ENCODE measurements at regions not wholly inside any gene's neighbourhood (a gene's known extent, or its start where the extent isn't known, plus 50 kb on each side); places are given as distances from the start of the nearest gene placed in this dataset.
"Not testable (repeated sequence)": the region's sequence is repeated elsewhere in the genome, so short reads cannot be mapped to it uniquely, and the experiment has no call there.

GRCh38 chr14:106081721-106082120 is 555.3 kb downstream of the TMEM121 start:
- DNase-seq, H3K9me3 Mint-ChIP-seq, H3K4me3 Mint-ChIP-seq, H3K27ac Mint-ChIP-seq, H3K36me3 Mint-ChIP-seq, H3K4me1 Mint-ChIP-seq: not testable (repeated sequence)
- peaks cover 41% of the 10 kb centered on the region for H3K27me3 Mint-ChIP-seq

DNA sequence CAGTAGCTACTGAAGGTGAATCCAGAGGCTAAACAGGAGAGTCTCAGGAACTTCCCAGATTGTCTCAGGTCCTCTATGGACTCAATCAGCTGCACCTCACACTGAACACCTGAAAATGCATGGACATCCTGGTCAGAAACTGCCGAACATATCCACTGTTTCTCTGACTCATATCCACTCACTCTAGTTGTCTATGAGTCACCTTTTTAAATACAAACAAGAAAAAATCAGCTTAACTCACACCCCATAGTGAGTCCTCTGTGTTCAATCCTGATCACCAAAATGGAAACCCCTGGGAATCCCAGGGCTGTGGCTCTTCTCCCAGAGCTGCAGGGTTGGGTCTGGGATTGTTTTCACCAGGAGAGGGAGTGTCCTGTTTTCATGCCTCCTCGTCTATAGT is 556.7 kb downstream of the TMEM121 start:
- H3K27ac Mint-ChIP-seq, result no peak overlapping the region
- H3K27me3 Mint-ChIP-seq, result peaks cover 36% of the 10 kb centered on the region
- H3K9me3 Mint-ChIP-seq, result no peaks in the 10 kb centered on the region
- H3K36me3 Mint-ChIP-seq, result no peaks in the 10 kb centered on the region
- peaks cover 17% of the 10 kb centered on the region for H3K4me1 Mint-ChIP-seq
- H3K4me3 Mint-ChIP-seq, result no peak overlapping the region
- no peak for DNase-seq

- no peak overlapping the region for H3K4me3 Mint-ChIP-seq
- H3K27ac Mint-ChIP-seq, result no peak overlapping the region
- H3K4me1 Mint-ChIP-seq, result peaks cover 28% of the 10 kb centered on the region
- no peaks in the 10 kb centered on the region for H3K9me3 Mint-ChIP-seq
- H3K27me3 Mint-ChIP-seq, result peaks cover 12% of the 10 kb centered on the region
- no peak for DNase-seq
- H3K36me3 Mint-ChIP-seq, result no peaks in the 10 kb centered on the region
Measured at GRCh38 chr14:106087837-106088236, 561.5 kb downstream of the TMEM121 start.

- Mint-ChIP-seq H3K4me1 (peaks cover 28% of the 10 kb centered on the region), H3K27me3 (peaks cover 12% of the 10 kb centered on the region)
- H3K4me3 Mint-ChIP-seq, H3K36me3 Mint-ChIP-seq, H3K9me3 Mint-ChIP-seq, DNase-seq, H3K27ac Mint-ChIP-seq: not testable (repeated sequence)
Measured at GRCh38 chr14:106088860-106089259, 562.5 kb downstream of the TMEM121 start.

DNA sequence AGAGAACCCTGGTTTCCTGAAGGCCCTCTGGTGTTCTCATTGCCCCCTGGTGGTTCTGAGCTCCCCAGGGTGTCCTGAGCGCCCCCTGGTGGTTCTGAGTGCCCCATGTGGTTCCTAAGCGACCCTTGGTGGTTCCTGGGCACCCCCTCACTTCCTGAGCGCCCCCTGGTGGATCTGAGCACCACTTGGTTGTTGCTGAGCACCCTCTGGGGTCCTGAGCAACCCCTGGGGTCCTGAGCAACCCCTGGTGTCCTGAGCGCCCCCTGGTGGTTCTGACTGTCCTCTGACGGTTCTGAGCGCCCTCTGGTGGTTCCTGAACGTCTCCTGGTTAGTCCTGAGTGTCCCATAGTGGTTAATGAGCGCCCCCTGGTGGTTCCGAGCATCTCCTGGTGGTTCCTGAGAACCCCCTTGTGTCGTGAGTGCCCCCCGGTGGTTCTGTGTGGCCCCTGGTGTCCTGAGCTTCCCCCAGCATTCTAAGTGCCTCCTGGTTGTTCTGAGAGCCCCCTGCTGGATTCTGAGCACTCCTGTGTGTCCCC is 568.3 kb downstream of the TMEM121 start:
- peaks cover 18% of the 10 kb centered on the region for H3K27me3 Mint-ChIP-seq
- no peak overlapping the region for H3K27ac Mint-ChIP-seq
- no peak overlapping the region for H3K4me3 Mint-ChIP-seq
- DNase-seq, result peak; percentile 91
- H3K4me1 Mint-ChIP-seq, result no peaks in the 10 kb centered on the region
- H3K9me3 Mint-ChIP-seq, result no peaks in the 10 kb centered on the region
- H3K36me3 Mint-ChIP-seq, result no peaks in the 10 kb centered on the region

GRCh38 chr14:106107703-106108102 is 581.3 kb downstream of the TMEM121 start:
- Mint-ChIP-seq H3K9me3 (no peaks in the 10 kb centered on the region), H3K4me3 (no peak overlapping the region), H3K4me1 (no peaks in the 10 kb centered on the region), H3K27me3 (peaks cover 42% of the 10 kb centered on the region), H3K27ac (no peak overlapping the region), H3K36me3 (no peaks in the 10 kb centered on the region)
- DNase-seq, result no peak

DNA sequence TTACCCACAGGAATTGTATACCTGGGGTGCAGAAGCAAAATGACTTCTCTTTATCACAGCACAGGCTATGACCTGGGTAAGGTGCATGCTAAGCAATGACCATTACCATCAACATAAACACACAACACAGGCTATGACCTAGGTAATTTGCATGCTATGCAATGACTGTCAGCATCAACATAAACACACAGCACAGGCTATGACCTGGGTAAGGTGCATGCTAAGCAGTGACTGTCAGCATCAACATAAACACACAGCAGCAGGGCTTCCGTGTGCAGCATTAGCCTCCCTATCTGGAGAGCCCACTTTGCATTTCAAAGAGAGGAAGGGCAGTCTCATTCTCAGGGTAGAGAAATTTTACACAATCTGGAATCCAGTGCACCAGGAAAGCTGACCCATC is 583.0 kb downstream of the TMEM121 start:
- H3K9me3 Mint-ChIP-seq, result no peaks in the 10 kb centered on the region
- no peak overlapping the region for H3K4me3 Mint-ChIP-seq
- H3K27ac Mint-ChIP-seq, result no peak overlapping the region
- H3K4me1 Mint-ChIP-seq, result no peaks in the 10 kb centered on the region
- no peak for DNase-seq
- H3K36me3 Mint-ChIP-seq, result no peaks in the 10 kb centered on the region
- H3K27me3 Mint-ChIP-seq, result peaks cover 28% of the 10 kb centered on the region

- DNase-seq, result no peak
- Mint-ChIP-seq H3K4me1 (peaks cover 16% of the 10 kb centered on the region), H3K4me3 (no peak overlapping the region), H3K27ac (no peak overlapping the region), H3K36me3 (no peaks in the 10 kb centered on the region), H3K27me3 (peaks cover 28% of the 10 kb centered on the region), H3K9me3 (no peaks in the 10 kb centered on the region)
Measured at GRCh38 chr14:106115401-106115800, 589.0 kb downstream of the TMEM121 start.

GRCh38 chr14:106116339-106116930 is 590.1 kb downstream of the TMEM121 start:
- Mint-ChIP-seq H3K27me3 (peaks cover 38% of the 10 kb centered on the region), H3K4me1 (peaks cover 16% of the 10 kb centered on the region)
- not testable (repeated sequence) for H3K36me3 Mint-ChIP-seq, H3K27ac Mint-ChIP-seq, H3K4me3 Mint-ChIP-seq, H3K9me3 Mint-ChIP-seq
- peak; percentile 22 for DNase-seq

GRCh38 chr14:106120101-106120500 is 593.7 kb downstream of the TMEM121 start:
- Mint-ChIP-seq H3K27me3 (peaks cover 41% of the 10 kb centered on the region), H3K4me1 (peaks cover 17% of the 10 kb centered on the region), H3K9me3 (no peaks in the 10 kb centered on the region), H3K27ac (no peak overlapping the region), H3K36me3 (no peaks in the 10 kb centered on the region), H3K4me3 (no peak overlapping the region)
- DNase-seq, result no peak

GRCh38 chr14:106129274-106129673 is 602.9 kb downstream of the TMEM121 start:
- no peak for DNase-seq
- Mint-ChIP-seq H3K4me1 (peaks cover 10% of the 10 kb centered on the region), H3K27ac (no peak overlapping the region), H3K27me3 (peaks cover 17% of the 10 kb centered on the region), H3K36me3 (no peaks in the 10 kb centered on the region), H3K4me3 (no peak overlapping the region), H3K9me3 (no peaks in the 10 kb centered on the region)

GRCh38 chr14:106129904-106130661 is 603.7 kb downstream of the TMEM121 start:
- not testable (repeated sequence) for H3K4me1 Mint-ChIP-seq, DNase-seq, H3K9me3 Mint-ChIP-seq, H3K36me3 Mint-ChIP-seq, H3K4me3 Mint-ChIP-seq, H3K27ac Mint-ChIP-seq
- H3K27me3 Mint-ChIP-seq, result peaks cover 24% of the 10 kb centered on the region

DNA sequence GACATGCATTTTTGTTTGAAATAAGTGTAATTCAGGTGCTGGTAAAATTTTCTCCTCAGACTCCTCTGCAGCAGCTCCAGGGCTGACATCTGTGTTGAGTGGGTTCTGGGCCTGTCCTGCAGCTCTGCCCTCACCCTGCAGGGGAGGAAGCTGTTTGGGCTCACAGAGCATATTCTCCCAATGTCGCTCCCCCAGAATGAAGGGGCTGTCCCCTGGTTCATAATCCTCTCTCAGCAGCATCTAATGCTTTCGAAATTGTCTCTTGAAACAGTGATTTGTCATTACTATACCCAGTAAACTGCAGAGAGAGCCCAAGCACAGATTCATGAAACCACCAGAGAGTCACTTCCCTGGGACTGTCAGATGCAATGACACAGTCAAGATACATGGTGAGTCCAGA is 606.7 kb downstream of the TMEM121 start:
- H3K4me1 Mint-ChIP-seq, H3K9me3 Mint-ChIP-seq, H3K4me3 Mint-ChIP-seq, DNase-seq, H3K36me3 Mint-ChIP-seq, H3K27ac Mint-ChIP-seq: not testable (repeated sequence)
- peaks cover 11% of the 10 kb centered on the region for H3K27me3 Mint-ChIP-seq

- peaks cover 11% of the 10 kb centered on the region for H3K27me3 Mint-ChIP-seq
- DNase-seq, result no peak
- no peak overlapping the region for H3K4me3 Mint-ChIP-seq
- no peaks in the 10 kb centered on the region for H3K9me3 Mint-ChIP-seq
- H3K4me1 Mint-ChIP-seq, result peaks cover 4% of the 10 kb centered on the region
- H3K27ac Mint-ChIP-seq, result no peak overlapping the region
- H3K36me3 Mint-ChIP-seq, result no peaks in the 10 kb centered on the region
Measured at GRCh38 chr14:106134886-106135285, 608.5 kb downstream of the TMEM121 start.

- DNase-seq, result peak; percentile 56
- H3K27ac Mint-ChIP-seq, result no peak overlapping the region
Measured at GRCh38 chr14:106141242-106142220, 615.1 kb downstream of the TMEM121 start.

More at GRCh38 chr14:106141242-106142220, 615.1 kb downstream of the TMEM121 start:
- Mint-ChIP-seq H3K36me3 (no peaks in the 10 kb centered on the region), H3K4me1 (peaks cover 9% of the 10 kb centered on the region), H3K9me3 (no peaks in the 10 kb centered on the region), H3K4me3 (no peak overlapping the region), H3K27me3 (no peaks in the 10 kb centered on the region)

All from activated naive CD8-positive, alpha-beta T cell treated with anti-CD3 and anti-CD28 coated beads for 36 hours (primary cell).